Cardiac muscle cell (in vitro differentiated cells and primary cell): ENCODE measurements at regions not wholly inside any gene's neighbourhood (a gene's known extent, or its start where the extent isn't known, plus 50 kb on each side); places are given as distances from the start of the nearest gene placed in this dataset.

Source experiments
- DNase-seq, 2 donors: peaks; one replicate each; pipeline versions ENCODE4 v3.0.0 to v3.0.0-alpha.2; 2010 to 2017; ENCODE audit warnings: low read depth in 1 of 2, low spot score in 1 of 2
- H3K27ac ChIP-seq: fragments of 200-600 bp; sonication (generic); 2 replicates; pipeline ENCODE4 v1.5.1; 2016
- H3K27me3 ChIP-seq: fragments of 200-600 bp; sonication (generic); 2 replicates; pipeline ENCODE4 v1.6.0; 2016; ENCODE audit warnings: control low read depth
- H3K36me3 ChIP-seq: fragments of 200-600 bp; sonication (generic); 2 replicates; pipeline ENCODE4 v1.5.1; 2016; ENCODE audit warnings: control low read depth
- H3K4me1 ChIP-seq: fragments of 200-600 bp; sonication (generic); 2 replicates; pipeline ENCODE4 v1.8.1; 2017; ENCODE audit warnings: low read depth, mild to moderate bottlenecking, mixed run types
- H3K4me3 ChIP-seq: fragments of 200-600 bp; sonication (generic); 2 replicates; pipeline ENCODE4 v1.5.1; 2016; ENCODE audit warnings: mild to moderate bottlenecking
- H3K9me3 ChIP-seq: fragments of 200-600 bp; sonication (generic); 2 replicates; pipeline ENCODE4 v1.5.1; 2017; ENCODE audit warnings: low read depth, mild to moderate bottlenecking, control low read depth
- TF ChIP-seq, protein P1 (sequence below): IDR thresholded peaks from 2 replicates; pipeline ENCODE4 v1.5.1; 2012; ENCODE audit warnings: low read depth, mild to moderate bottlenecking, low read length

DNA sequence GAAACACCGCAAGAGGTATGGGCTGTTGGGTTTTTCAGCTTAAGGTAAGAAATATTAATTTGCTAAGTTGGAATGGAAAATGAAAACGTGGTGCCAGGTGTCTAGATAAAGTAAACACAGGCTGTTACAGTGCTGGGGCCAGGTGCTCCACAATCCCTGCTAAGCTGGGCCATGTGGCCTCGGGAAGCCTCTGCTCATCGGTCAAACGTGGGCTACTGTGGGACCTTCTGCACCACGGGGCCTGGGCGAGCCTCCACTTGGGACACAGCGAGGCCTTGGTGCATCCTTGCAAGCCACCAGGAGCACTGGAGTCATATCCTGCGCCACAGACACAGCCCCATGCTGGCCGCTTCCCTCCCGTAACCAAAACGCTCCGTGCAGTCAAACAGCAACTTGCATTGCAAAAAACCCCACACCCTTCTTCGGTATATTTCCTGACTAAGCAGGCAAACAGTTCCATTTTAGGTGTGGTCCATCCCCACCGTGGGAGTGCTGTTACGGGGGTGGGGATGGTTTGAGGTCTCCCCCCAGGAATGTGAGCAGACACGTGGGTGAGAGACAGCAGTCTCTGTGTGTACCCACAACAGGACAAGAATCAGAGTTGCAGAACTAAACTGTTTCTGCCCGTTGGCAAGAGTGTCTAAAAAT, 96.3 kb upstream of the SOX1 start:
- Histone ChIP-seq H3K4me1 (peaks cover 4% of the 10 kb centered on the region), H3K36me3 (no peaks in the 10 kb centered on the region), H3K4me3 (no peak overlapping the region), H3K27me3 (peaks cover 53% of the 10 kb centered on the region), H3K27ac (no peak overlapping the region), H3K9me3 (no peaks in the 10 kb centered on the region)
- TF ChIP-seq, protein P1, sequence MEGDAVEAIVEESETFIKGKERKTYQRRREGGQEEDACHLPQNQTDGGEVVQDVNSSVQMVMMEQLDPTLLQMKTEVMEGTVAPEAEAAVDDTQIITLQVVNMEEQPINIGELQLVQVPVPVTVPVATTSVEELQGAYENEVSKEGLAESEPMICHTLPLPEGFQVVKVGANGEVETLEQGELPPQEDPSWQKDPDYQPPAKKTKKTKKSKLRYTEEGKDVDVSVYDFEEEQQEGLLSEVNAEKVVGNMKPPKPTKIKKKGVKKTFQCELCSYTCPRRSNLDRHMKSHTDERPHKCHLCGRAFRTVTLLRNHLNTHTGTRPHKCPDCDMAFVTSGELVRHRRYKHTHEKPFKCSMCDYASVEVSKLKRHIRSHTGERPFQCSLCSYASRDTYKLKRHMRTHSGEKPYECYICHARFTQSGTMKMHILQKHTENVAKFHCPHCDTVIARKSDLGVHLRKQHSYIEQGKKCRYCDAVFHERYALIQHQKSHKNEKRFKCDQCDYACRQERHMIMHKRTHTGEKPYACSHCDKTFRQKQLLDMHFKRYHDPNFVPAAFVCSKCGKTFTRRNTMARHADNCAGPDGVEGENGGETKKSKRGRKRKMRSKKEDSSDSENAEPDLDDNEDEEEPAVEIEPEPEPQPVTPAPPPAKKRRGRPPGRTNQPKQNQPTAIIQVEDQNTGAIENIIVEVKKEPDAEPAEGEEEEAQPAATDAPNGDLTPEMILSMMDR: no peak
- DNase-seq: no peak

DNA sequence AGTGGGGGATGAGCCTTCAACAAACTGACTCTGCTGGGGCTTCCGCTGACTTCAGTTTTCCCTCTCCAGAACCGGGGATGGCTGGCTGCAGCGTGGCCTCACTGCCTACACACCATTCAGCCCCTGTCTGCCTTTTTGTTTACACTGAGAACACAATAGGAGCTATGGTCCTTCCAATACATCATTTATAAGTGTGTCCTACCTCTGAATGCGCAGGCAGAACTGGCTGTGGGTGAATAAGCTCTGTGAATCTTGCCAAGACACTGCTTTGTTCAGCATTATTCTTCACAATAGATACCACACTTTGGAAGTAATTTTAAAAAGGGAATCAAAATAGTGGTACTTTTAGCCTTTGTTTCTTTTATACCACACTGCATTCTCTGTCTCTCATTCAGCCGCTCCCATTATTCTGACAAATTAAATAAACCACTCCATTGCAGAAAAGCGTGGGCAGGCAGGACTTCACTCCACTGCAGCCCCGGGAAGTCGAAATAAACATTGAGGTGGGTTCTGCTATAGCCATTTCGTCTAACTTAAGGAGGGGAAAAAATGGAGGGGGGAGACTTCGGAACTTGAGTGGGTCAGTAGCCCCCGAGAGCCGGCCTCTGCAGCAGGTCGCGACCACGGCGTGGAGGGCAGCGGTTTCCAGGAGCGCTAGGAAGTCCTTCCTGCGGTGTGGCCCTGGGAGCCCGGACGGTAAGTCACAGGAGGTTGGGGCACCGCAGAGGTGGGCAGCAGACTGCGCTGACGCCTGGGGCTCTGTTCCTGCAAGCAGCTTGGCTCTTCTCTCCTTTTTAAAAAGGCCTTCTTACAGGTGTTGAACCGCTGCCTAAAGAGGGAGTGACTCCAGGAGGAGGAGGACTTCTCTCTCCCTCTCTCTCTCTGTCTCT, 94.8 kb upstream of the SOX1 start:
- peaks cover 4% of the 10 kb centered on the region for H3K4me1 ChIP-seq
- peaks cover 49% of the 10 kb centered on the region for H3K27me3 ChIP-seq
- TF ChIP-seq, protein P1: no peak
- no peaks in the 10 kb centered on the region for H3K36me3 ChIP-seq
- DNase-seq: no peak
- H3K4me3 ChIP-seq: no peak overlapping the region
- H3K27ac ChIP-seq: no peak overlapping the region
- H3K9me3 ChIP-seq: no peaks in the 10 kb centered on the region

DNA sequence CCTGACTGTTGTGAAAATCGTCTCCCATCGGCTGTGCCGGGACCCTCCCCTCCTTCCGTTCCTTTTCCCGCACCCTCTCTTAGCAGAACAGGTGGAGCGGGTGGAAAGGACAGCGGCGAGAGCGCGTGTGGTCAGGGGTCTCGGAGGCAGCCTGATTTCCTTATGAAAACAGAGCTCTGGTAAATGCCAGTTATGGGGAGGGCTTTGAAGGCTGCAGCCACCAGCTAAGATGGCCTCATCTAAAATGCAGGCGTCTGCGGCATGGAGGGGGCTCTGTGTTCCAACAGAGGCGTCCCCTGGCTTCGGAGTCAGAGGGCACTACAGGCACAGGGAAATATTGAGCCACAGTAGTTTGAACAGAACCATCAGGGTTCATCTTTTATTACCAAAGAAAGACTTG, 93.8 kb upstream of the SOX1 start:
- H3K27me3 ChIP-seq: peaks cover 39% of the 10 kb centered on the region

DNA sequence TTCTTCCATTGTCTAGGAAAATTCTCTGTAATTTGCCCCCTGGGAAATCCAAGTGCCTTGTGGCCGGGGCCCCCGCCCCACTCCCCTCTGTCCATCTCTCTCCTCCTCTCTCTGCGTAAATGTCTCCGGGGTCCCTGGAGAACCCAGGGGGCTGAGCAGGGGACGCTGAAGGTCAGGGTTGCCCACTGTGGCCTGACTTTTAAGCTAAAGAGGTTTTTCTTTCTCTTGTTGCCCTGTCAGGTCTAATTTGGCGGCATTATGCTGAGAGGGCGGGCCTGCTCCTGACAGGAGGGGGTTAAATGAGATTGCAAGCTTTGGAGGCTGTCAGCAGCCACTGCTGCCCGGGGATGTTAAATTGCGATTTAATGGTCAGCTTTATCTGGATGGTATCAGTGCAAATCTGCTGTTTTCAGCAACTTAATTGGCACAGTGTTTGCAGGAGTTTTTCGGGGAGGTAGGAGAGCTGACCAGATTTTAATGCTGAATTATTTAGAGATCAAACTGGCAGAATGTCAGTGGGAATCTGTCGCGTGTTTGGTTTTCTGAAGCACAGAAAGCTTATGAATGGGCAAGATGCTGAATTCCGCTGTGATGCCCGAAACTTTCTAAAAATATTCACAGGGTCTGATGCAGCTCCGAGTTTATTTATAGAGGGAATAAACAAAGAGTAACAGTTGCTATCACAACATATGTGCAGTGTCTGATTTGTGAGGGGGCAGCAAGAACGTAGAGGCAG, 93.2 kb upstream of the SOX1 start:
- TF ChIP-seq, protein P1: no peak
- Histone ChIP-seq H3K27me3 (peaks cover 37% of the 10 kb centered on the region), H3K4me3 (no peak overlapping the region), H3K4me1 (peaks cover 4% of the 10 kb centered on the region), H3K27ac (no peak overlapping the region), H3K36me3 (no peaks in the 10 kb centered on the region), H3K9me3 (no peaks in the 10 kb centered on the region)
- peak in 1 of 2 donors; percentile 27 for DNase-seq

More for the DNA sequence above, 93.8 kb upstream of the SOX1 start:
- no peak for DNase-seq
- H3K36me3 ChIP-seq: no peaks in the 10 kb centered on the region
- H3K9me3 ChIP-seq: no peaks in the 10 kb centered on the region
- TF ChIP-seq, protein P1: no peak
- H3K27ac ChIP-seq: no peak overlapping the region
- no peak overlapping the region for H3K4me3 ChIP-seq
- peaks cover 4% of the 10 kb centered on the region for H3K4me1 ChIP-seq

DNA sequence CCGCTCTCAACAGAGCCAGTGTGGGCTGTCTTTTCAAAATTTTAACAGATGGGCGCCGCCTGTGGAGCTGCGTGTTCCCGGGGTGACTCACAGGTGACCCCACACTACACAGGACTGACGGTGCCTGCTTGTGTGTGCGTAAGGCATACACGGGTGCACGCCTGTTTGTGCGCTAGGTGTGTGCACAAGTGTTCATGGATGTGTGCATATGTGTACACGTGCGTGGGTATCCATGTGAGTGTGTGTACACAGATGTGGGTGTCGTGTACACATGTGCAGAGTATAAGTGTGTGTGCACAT, 92.7 kb upstream of the SOX1 start:
- DNase-seq: no peak
- H3K9me3 ChIP-seq: no peaks in the 10 kb centered on the region
- TF ChIP-seq, protein P1: no peak
- no peak overlapping the region for H3K27ac ChIP-seq
- peaks cover 4% of the 10 kb centered on the region for H3K4me1 ChIP-seq
- H3K27me3 ChIP-seq: peaks cover 37% of the 10 kb centered on the region
- H3K4me3 ChIP-seq: no peak overlapping the region
- no peaks in the 10 kb centered on the region for H3K36me3 ChIP-seq
